GM12872 (cell line): ENCODE measurements at regions not wholly inside any gene's neighbourhood (a gene's known extent, or its start where the extent isn't known, plus 50 kb on each side); places are given as distances from the start of the nearest gene placed in this dataset.

Experiments used
- TF ChIP-seq, protein P1 (sequence below): IDR thresholded peaks from 3 replicates; pipeline ENCODE4 v1.5.1; 2011; ENCODE audit warnings: low read depth, mild to moderate bottlenecking, low read length, moderate library complexity; ENCODE audit not compliant: insufficient read depth

DNA sequence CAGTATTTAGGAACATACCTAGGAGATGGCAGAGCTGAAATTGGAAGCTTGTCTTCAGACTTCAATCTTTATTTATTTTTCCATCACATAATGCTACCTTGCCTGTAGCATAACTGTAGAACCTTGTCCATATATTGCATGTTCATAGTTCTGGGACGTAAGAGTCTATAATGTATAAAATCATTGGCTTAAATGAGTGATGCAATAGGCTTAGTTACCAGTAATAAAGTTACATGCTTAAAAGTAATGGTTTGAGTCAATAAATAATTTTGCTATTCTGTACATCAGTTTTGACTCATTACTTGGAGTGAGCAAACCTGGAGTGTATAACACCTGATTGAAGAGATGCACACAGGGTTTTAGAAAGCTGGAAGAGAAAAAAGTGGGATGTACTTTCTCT is 229.3 kb downstream of the CDCA7 start:
- TF ChIP-seq, protein P1, sequence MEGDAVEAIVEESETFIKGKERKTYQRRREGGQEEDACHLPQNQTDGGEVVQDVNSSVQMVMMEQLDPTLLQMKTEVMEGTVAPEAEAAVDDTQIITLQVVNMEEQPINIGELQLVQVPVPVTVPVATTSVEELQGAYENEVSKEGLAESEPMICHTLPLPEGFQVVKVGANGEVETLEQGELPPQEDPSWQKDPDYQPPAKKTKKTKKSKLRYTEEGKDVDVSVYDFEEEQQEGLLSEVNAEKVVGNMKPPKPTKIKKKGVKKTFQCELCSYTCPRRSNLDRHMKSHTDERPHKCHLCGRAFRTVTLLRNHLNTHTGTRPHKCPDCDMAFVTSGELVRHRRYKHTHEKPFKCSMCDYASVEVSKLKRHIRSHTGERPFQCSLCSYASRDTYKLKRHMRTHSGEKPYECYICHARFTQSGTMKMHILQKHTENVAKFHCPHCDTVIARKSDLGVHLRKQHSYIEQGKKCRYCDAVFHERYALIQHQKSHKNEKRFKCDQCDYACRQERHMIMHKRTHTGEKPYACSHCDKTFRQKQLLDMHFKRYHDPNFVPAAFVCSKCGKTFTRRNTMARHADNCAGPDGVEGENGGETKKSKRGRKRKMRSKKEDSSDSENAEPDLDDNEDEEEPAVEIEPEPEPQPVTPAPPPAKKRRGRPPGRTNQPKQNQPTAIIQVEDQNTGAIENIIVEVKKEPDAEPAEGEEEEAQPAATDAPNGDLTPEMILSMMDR: no peak

DNA sequence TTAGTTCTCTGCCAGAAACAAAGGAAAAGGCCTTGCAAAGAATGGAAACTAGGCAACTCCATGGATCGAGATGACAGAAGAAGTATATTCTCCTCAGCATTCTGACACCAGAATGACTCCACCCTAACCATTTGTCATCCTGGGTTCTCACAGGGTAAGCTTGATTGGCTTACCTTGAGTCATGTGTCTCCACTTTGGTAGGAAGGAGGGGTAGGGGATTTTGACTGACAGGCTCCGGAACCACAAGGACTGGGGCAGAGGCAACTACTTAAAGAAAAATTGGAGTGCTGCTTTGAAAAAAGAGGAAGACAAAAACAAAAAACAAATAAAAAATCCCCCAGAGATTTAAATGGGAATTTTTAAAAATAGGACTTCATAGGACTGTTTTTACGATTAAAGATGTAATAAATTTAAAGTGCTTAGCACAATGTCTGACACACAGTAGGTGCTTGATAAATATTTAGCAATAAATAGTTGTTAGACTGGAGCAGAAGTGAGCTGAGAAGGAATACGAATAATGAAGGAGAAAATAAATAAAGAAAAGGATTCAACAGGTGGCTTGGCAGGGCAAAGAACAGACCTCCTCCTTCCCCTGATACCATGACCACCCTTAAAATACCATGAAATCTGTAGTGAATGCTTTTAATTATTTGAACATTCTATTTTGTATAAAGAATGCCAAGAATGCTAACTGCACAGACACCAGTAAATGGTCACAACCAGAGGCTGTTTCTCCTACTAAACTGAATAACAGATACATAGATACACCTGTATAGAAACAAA is 230.2 kb downstream of the CDCA7 start:
- TF ChIP-seq, protein P1: no peak

DNA sequence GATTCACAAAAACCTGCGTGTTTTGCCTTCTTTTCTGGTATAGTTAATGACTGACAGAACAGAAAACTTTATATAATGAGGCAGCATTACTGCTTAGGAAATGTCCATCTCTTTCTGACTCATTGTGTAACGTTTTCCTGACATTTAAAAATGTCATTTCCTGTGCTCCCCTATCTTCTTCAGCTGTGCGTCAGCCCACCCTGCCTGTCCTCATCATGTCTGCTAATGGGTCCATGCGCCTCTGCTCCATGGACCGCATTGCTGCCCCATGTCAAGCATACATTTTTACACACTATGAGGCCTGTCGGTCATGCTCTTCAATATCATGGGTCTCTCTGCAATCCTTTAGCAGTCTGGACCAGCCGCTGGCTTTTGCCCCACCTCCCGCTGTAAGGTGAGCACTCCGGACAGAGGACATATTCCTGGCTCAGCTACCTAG is 234.3 kb downstream of the CDCA7 start:
- TF ChIP-seq, protein P1: no peak

DNA sequence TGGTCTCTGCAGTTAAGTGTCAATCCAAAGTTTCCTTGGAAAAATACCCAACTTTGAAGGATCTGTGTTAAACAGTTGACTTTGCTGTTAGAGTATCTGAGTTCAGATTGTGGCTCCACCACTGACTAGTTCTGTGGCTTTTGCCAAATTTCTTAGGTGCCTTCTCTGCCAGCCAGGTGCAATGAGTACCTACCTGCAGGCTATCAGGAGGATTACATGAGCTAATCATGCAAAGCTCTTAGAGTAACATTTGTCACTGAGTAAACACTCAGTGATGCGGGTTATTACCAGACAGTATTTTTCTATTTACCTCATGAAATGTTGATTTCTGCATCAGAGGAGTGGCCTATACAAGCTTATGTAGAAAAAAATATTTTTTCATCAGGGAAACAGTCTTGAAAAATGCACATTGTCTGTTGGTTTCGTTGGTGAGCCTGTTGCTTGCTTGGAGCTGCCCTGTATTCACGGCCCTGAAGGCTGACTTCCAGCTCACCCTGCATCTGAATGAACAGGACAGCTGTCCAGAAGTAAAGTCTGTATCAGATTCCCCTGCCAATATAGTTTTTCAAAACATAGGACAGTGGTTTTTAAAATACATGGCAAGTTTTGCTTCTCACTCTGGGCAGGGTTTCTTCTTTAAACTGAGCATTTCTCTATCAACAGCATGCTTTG is 235.1 kb downstream of the CDCA7 start:
- TF ChIP-seq, protein P1: no peak

DNA sequence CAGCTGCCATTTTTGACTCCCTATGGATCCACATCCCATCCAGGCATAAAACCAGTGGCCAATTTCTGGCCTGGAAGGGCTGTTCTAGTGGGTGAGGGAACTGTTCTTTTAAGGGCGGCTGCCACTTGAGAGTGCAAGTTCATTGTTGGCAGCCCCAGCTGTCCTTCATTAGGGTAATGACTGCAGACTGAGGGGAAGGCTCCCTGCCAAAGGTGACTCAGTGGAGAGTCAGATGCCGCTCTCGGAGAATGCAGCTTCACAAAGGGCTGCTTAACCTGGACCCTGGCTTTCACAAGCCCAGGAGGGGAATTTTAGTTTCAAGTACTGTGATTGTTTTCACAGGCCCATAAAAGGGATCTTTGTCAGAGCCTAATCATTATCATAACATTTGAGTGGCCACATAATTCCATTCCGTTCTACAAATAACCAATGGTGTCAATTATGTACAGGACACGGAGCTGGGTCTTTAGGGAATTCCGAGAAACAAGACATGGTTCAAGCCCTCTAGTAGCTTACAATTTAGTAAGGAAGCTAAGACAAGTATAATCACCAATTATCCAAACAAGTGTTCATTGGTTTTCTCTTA is 235.7 kb downstream of the CDCA7 start:
- TF ChIP-seq, protein P1: no peak

DNA sequence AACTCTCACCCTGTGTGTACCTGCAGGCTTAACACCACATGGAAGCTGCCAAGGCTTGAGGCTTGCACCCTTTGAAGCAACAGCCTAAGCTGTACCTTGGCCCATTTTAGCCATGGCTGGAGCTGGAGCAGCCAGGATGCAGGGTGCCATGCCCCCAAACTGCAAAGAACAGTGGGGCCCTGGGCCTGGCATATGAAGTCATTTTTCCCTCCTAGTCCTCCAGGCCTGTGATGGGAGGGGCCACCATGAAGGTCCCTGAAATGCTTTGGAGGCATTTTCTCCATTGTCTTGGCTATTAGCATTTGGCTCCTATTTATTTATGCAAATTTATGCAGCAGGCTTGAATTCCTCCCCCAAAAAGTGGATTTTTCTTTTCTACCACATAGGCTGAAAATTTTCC is 238.4 kb downstream of the CDCA7 start:
- TF ChIP-seq, protein P1: no peak

DNA sequence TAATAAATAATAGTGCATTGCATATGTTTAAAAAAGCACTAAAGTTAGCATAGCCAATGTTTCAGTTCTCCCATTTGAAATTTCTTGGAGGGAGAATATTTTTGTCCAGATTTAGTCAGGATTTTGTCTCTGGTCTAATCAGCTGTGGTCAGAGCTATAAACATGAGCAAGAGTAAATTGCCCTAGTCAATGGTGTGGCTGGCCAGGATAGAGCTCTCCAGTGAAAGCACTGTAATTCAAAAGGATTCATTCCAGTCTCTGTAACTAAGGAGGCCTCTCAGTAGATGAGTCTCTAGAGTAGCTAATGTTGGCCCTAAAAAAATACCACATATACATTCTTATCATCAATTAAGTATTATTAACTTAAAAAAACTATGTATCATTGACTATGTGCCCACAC is 241.6 kb downstream of the CDCA7 start:
- TF ChIP-seq, protein P1: no peak
